ENCODE measurements at regions not wholly inside any gene's neighbourhood (a gene's known extent, or its start where the extent isn't known, plus 50 kb on each side); places are given as distances from the start of the nearest gene placed in this dataset.
"Not testable (repeated sequence)": the region's sequence is repeated elsewhere in the genome, so short reads cannot be mapped to it uniquely, and the experiment has no call there.

GRCh38 chr20:53782612-53783246, 189.1 kb upstream of the ZNF217 start:
- Histone ChIP-seq H3K4me1 (peaks cover 10 to 24% (median 15%) of the 10 kb centered on the region in 6 donors), H3K36me3 (no peaks in the 10 kb centered on the region), H3K9me3 (no peaks in the 10 kb centered on the region), H3K27ac (no peak overlapping the region), H3K4me3 (no peak overlapping the region), H3K27me3 (replicated peaks in 1 of 7) (no peaks in the 10 kb centered on the region)
- intact Hi-C loops (cut with DNase I; ENCODE audit: low total_unique reads), result no loop called here
- 91 to 98% (median 96%) methylated on average over 4 of the region's 4 CpGs for WGBS, 5 donors
- no peak for TF ChIP-seq CTCF (IDR thresholded peaks at IDR 0.05 in 8 of 11, conservative IDR thresholded peaks at IDR 0.05 in 3 of 11)
- no peak for TF ChIP-seq POLR2A (IDR thresholded peaks at IDR 0.05)
- no peak for TF ChIP-seq POLR2AphosphoS5 (IDR thresholded peaks at IDR 0.05)
- no peak for DNase-seq

GRCh38 chr20:53779822-53780221, 186.2 kb upstream of the ZNF217 start:
- H3K4me1 ChIP-seq, result no peaks in the 10 kb centered on the region
- intact Hi-C loops (cut with DNase I; ENCODE audit: low total_unique reads), result no loop called here
- H3K27ac ChIP-seq, result no peak overlapping the region
- no peak for DNase-seq
- H3K9me3 ChIP-seq, result no peaks in the 10 kb centered on the region
- WGBS, 5 donors, result 44 to 95% (median 68%) methylated on average over 1 of the region's 1 CpG
- H3K27me3 ChIP-seq (replicated peaks in 1 of 7), result no peaks in the 10 kb centered on the region
- H3K4me3 ChIP-seq, result no peak overlapping the region
- TF ChIP-seq POLR2AphosphoS5 (IDR thresholded peaks at IDR 0.05) (no peak), POLR2A (IDR thresholded peaks at IDR 0.05) (no peak), CTCF (IDR thresholded peaks at IDR 0.05 in 8 of 11, conservative IDR thresholded peaks at IDR 0.05 in 3 of 11) (no peak)
- no peaks in the 10 kb centered on the region for H3K36me3 ChIP-seq

DNA sequence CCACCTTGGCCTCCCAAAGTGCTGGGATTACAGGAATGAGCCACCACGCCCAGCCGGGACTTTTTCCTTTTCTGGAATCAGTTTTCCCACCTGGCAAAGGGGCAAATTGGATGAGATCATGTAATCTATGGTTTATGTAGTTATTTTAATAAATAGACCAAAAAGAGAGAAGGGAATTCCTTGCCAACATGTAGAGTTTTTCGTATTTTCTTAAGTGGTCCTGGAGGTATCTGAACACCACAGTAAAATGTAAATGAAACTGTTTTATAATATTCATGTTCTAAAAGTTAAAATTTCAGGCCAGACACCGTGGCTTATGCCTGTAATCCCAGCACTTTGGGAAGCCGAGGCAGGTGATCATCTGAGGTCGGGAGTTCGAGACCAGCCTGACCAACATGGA, 185.1 kb upstream of the ZNF217 start:
- H3K4me3 ChIP-seq, result no peak overlapping the region
- no peak for TF ChIP-seq CTCF (IDR thresholded peaks at IDR 0.05 in 8 of 11, conservative IDR thresholded peaks at IDR 0.05 in 3 of 11)
- TF ChIP-seq POLR2A (IDR thresholded peaks at IDR 0.05), result no peak
- TF ChIP-seq POLR2AphosphoS5 (IDR thresholded peaks at IDR 0.05), result no peak
- H3K27me3 ChIP-seq (replicated peaks in 1 of 7), result no peaks in the 10 kb centered on the region
- DNase-seq, result no peak
- no peaks in the 10 kb centered on the region for H3K9me3 ChIP-seq
- WGBS, 5 donors, result 91 to 97% (median 94%) methylated on average over 7 of the region's 7 CpGs
- H3K36me3 ChIP-seq, result no peaks in the 10 kb centered on the region
- H3K4me1 ChIP-seq, result no peaks in the 10 kb centered on the region
- H3K27ac ChIP-seq, result no peak overlapping the region
- intact Hi-C loops (cut with DNase I; ENCODE audit: low total_unique reads), result no loop called here

GRCh38 chr20:53778041-53778516, 184.4 kb upstream of the ZNF217 start:
- Histone ChIP-seq H3K4me3 (no peak overlapping the region), H3K36me3 (no peaks in the 10 kb centered on the region), H3K27me3 (replicated peaks in 1 of 7) (no peaks in the 10 kb centered on the region), H3K27ac (no peak overlapping the region), H3K9me3 (no peaks in the 10 kb centered on the region), H3K4me1 (no peaks in the 10 kb centered on the region)
- intact Hi-C loops (cut with DNase I; ENCODE audit: low total_unique reads), result no loop called here
- no peak for DNase-seq
- 86 to 93% (median 90%) methylated on average over 9 of the region's 9 CpGs for WGBS, 5 donors
- TF ChIP-seq CTCF (IDR thresholded peaks at IDR 0.05 in 8 of 11, conservative IDR thresholded peaks at IDR 0.05 in 3 of 11) (no peak), POLR2AphosphoS5 (IDR thresholded peaks at IDR 0.05) (no peak), POLR2A (IDR thresholded peaks at IDR 0.05) (no peak)

- H3K4me3 ChIP-seq; H3K9me3 ChIP-seq; H3K4me1 ChIP-seq; DNase-seq; intact Hi-C loops (cut with DNase I; ENCODE audit: low total_unique reads); H3K27me3 ChIP-seq (replicated peaks in 1 of 7); H3K36me3 ChIP-seq; H3K27ac ChIP-seq: not testable (repeated sequence)
- 87 to 94% (median 92%) methylated on average over 7 of the region's 7 CpGs for WGBS, 5 donors
Observed at GRCh38 chr20:53777402-53777801, 183.8 kb upstream of the ZNF217 start.

Measured in spleen (tissue), 11 donors.